ENCODE measurements at regions not wholly inside any gene's neighbourhood (a gene's known extent, or its start where the extent isn't known, plus 50 kb on each side); places are given as distances from the start of the nearest gene placed in this dataset.
"Not testable (repeated sequence)": the region's sequence is repeated elsewhere in the genome, so short reads cannot be mapped to it uniquely, and the experiment has no call there.

DNA sequence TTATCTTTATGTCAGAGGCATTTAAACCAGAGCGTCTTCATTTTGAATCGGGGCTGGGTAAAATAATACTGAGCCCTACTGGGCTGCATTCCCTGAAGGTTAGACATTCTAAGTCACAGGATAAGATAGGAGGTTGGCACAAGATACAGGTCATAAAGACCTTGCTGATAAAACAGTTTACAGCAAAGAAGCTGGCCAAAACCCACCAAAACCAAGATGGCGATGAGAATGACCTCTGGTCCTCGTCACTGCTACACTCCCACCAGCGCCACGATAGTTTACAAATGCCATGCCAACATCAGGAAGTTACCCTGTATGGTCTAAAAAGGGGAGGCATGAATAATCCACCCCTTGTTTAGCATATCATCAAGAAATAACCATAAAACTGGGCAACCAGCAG lies 110.5 kb upstream of the ZFP64 start:
- DNase-seq = not testable (repeated sequence)

DNA sequence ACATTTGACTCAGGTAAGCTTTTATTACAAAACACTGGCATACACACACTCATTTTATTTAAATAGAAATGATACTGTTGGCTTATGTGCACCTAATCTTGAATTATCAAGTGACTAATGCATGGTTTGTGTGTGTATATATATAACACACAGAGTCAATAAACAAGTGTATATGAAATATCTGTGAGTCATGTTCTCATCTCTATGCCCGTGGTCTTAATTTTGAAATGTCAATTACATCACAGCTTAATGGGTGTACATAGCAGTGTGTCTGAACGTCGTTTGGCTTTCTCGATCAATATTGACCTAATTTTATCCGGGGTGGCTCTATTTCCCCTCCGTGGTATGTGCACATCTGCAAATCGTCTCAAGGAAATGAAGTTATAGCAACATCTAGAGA lies 104.0 kb upstream of the ZFP64 start:
- no peak for DNase-seq

DNA sequence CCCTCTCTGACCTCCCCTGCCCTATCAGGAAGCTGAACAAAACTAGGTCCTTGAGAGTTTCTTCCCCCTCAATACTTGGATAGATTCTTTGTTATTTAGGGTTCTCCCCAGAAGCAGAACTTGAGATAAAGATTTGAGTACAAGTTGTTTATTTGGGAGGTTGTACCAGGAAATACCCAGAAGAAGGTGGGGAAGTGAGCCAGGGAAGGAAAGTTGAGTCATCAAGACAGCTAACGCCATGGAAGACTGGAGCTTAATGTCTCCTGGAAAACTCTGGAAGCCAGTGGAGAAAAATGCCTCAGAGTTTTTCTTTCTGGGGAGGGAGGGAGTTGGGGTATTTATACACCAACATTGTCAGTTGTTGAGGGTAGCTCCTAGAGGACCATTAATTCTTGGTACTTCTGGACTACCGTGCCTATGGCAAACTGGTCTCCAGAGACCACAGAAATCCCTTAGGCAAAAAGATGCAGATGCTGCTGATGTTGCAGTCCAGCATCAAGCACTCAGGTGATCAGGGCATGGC lies 102.6 kb upstream of the ZFP64 start:
- DNase-seq = no peak

GRCh38 chr20:52291109-52291508 lies 99.5 kb upstream of the ZFP64 start:
- no peak for DNase-seq

DNA sequence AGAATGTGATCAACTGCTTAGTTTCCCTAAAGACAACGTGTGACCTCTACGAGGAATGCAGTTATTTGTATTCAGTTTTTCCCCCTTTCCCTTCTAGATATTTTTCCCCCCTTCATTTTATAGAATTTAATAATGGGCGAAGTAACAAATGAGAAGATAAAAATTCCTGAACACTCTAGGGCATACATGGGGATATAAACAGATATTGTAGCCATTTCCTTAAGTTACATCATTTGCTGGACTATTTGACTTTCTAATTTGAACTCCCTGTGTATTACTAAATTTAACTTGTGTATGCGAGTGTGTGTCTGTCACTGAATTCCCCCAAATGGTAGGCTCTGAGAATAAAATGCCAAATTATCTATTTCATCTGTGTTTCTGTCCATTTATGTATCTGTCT lies 99.0 kb upstream of the ZFP64 start:
- no peak for DNase-seq

GRCh38 chr20:52289956-52290565 lies 98.5 kb upstream of the ZFP64 start:
- no peak for DNase-seq

- no peak for DNase-seq
Observed at GRCh38 chr20:52280407-52280806, 88.8 kb upstream of the ZFP64 start.

GRCh38 chr20:52279706-52280105 lies 88.1 kb upstream of the ZFP64 start:
- no peak for DNase-seq

DNA sequence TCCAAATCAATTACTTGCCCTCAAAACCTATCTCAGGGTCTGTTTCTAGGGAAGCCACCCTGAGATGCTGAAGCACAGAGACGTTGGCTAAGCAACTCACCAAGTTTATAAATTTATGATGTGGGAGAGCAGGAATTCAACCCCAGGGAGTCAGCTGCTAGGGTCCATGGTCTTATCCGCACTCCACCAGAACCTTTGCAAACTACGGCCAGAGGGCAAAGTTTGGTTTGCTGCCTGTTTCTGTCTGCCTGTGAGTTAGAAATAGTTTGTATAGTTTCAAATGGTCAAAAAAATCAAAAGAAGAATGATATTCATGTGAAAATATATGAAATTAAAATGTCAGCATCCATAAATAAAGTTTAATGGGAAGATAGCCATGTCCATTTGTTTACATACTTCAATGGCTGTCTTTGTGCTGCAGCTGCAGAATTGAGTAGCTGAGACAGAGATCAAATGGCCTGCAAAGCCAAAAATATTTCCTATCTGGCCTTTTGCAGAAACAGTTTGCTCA lies 83.7 kb upstream of the ZFP64 start:
- DNase-seq = no peak

GRCh38 chr20:52270696-52271095 lies 79.1 kb upstream of the ZFP64 start:
- no peak for DNase-seq

GRCh38 chr20:52270001-52270606 lies 78.5 kb upstream of the ZFP64 start:
- DNase-seq = no peak

DNA sequence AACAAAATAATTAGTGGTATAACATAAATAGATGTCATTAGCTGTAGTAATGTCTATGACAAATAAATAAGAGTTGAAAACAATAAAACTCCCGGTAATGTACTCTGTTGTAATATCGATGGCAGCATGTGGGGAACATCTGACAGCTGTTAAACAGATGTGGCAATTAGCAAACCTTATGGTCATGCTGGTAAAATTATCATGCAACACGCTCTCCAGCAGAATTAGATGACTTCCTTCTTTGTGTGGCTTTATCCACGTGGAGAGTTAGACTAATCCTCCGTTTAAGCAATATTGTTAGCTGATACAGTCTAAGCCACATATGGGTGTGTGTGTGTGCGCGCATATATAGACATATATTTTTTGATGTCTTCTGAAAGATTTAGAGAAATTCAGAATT lies 77.7 kb upstream of the ZFP64 start:
- no peak for DNase-seq

GRCh38 chr20:52268184-52268749 lies 76.7 kb upstream of the ZFP64 start:
- no peak for DNase-seq

DNA sequence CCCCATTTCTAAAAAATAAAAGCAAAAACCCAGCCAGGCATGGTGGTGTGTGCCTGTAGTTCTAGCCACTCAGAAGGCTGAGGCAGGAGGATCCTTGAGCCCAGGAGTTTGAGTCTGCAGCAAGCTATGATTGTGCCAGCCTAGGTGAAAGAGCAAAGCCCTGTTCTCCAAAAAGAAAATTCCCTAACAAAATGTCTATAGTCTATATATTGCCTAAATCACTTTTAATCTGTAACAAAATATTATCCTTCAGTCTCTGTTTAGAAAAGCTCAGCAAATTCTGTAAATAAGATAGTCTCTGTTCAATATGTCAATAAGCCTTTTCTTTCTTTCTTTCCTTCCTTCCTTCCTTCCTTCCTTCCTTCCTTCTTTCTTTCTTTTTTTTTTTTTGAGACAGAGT lies 75.8 kb upstream of the ZFP64 start:
- DNase-seq = no peak

GRCh38 chr20:52263757-52264156 lies 72.2 kb upstream of the ZFP64 start:
- DNase-seq = no peak

DNA sequence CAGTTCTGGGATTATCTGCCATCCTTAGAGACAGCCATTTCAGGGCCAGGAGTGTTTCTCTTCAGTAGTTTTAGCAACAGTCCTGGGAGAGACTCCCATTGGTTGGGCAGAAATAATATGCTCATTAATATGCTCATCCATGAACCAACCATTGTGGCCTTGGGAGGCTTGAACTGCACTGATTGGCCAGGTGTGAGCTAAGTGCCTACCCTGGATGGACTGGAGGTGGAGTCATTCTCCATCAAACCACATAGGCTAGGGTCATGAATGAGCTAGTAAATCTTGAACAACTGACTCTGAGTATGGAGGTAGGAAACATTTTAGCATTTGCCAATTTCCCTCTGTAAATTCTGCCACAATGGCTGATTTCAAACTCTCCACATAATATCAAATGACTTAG lies 70.2 kb upstream of the ZFP64 start:
- no peak for DNase-seq

DNA sequence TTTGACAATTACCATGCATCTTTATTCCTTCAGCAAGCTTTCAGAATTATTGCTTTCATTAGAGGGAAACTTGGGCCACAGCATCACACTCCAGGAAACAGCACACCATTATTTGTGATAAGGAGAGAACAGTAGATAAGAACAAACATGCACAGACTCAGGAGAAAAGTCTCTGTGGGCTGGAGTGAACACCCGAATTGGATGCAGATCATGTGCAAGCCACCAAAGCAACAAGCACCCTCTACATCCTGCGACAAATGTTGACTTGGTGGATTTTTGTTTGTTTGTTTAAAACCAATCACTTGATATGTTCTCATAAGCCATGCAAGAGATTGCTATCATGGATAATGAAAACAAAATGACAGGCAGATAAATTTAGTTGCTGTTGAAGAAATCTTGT lies 67.7 kb upstream of the ZFP64 start:
- DNase-seq = no peak

DNA sequence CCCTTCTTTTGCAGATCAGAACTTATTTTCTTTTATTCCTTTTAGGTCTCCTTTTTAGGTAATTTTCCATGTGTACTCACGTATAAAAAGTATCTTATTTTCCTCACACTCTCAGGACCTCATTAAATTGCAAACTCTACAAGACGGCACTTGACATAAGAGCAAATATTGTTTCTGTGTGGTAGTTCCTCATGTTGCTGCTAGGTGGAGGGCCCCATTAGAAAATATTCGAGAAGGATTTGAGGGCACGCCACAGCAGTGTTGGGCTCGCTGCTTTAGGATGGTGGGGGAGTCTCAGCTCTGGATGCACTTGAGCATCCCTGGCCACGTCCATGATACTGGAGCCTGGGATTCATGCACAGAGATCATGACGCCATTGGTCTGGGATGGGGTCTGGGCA lies 64.9 kb upstream of the ZFP64 start:
- DNase-seq = no peak

DNA sequence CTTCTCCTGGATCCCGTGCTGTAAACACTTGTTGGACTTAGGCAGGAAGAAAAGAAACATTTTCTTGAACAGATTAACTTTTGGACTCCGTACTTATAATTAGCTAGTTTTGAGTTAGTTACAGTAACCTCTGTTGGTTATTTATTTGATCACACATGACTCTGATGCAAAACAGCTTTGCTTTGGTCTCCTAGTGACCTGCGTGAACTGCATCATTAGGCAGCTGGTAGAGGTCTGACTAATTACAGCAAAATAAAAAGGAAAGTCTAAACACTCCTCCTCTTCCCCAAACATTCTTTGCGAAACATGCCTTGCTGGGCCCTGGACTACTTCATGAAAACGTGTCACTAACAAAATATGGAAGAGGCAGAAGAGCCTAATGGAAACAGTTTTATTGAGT lies 61.1 kb upstream of the ZFP64 start:
- DNase-seq = no peak

GRCh38 chr20:52251827-52252226 lies 60.2 kb upstream of the ZFP64 start:
- DNase-seq = no peak

DNA sequence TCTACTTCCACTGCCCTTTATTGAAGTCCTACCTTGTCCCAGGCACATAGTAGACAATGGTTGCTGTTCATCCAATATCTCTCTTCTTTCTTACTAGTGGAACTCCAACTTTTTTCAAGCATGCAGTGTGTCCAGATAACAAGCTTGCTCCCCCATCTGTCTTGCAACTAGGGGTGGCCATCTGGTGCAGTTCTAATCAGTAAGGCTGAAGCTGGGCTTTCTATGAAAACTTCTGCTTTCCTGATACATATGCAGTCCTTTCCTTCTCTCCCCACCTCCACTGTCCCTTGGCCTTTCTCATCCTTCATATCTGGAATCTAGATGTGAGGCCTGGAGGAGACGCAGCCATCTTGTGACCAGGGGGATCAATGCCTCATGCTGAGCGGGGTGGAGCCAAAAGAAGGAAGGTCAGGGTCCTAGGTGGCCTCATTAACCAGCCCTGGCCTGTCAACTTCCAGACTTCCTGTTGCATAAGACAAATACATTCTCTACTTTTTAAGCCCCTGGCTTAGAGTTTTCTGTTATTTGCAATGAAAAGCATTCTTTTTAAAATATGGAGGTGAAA lies 59.6 kb upstream of the ZFP64 start:
- DNase-seq = no peak

DNA sequence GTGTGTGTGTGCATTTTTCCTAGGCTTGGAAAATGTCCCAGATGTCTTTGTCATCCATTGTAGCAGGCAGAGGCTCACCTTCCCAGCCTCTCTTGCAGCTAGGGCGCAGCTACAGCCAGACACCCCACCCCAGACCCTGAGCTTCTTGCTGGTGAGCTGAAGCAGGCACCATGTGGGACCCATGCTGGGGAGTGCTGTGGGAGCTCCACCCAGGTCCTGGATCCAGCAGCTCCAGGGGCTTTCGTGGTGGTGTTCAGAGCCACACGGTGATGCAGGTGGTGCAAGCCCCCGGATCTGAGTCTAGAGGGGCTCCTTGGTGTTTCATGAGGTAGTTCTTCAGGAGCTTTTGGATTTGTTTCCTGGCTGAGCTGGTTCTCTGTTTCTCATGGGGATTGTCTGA lies 56.0 kb upstream of the ZFP64 start:
- no peak for DNase-seq

DNA sequence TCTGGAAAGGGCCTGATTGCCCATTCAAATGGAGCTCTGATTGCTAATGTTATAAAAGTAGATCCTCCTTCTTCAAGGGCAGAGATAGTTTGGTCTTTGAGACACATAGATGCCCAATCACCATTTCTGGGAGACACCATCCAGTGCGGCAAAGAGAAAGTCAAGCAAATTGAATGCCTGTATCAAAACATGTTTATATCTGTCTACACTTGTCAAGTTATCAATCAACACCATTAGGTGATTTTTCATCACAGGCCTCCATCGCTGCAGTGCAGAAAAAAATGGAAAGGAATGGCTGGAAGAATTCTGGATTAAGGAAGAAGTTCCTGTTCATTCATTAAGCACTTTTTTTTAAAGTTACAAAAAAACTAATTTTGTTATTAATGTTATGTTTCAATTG lies 54.8 kb upstream of the ZFP64 start:
- DNase-seq = no peak

DNA sequence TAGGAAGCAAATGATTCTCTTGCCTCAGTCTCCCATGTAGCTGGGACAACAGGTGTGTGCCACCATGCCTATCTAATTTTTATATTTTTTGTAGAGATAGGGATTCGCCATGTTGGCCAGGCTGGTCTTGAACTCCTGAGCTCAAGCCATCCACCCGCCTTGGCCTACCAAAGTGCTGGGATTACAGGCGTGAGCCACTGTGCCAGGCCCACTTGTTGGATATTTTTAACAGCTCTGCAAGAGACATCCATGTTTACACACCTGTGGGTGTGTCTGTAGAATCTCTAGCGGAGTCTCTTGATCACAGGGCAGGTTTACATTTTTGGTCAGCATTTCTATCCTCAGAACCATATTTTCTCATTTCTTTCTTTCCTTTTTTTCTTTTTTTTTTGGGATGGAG lies 53.1 kb upstream of the ZFP64 start:
- no peak for DNase-seq

Measured in NK-92 treated with Interleukin-12 subunit alpha and Interleukin-12 subunit beta, amount 100 ng/mL, for 24 hours (cell line).